ENCODE measurements at regions not wholly inside any gene's neighbourhood (a gene's known extent, or its start where the extent isn't known, plus 50 kb on each side); places are given as distances from the start of the nearest gene placed in this dataset.

GRCh38 chr2:128803222-128803621 is 484.6 kb upstream of the HS6ST1 start:
- TF ChIP-seq CTCF (IDR thresholded peaks at IDR 0.05; ENCODE audit: low read depth, low read length, poor library complexity, severe bottlenecking) (no peak), EZH2phosphoT487 (IDR thresholded peaks at IDR 0.05; ENCODE audit: borderline replicate concordance, low read length) (no peak)

Data from DOHH2 (cell line).